ENCODE measurements at regions not wholly inside any gene's neighbourhood (a gene's known extent, or its start where the extent isn't known, plus 50 kb on each side); places are given as distances from the start of the nearest gene placed in this dataset.
"Not testable (repeated sequence)": the region's sequence is repeated elsewhere in the genome, so short reads cannot be mapped to it uniquely, and the experiment has no call there.

- not testable (repeated sequence) for TF ChIP-seq CTCF (optimal IDR thresholded peaks at IDR 0.05 in 1 of 3, IDR thresholded peaks at IDR 0.05 in 1 of 3, conservative IDR thresholded peaks at IDR 0.05 in 1 of 3; ENCODE audit: extremely low read depth in 1 of 3, insufficient read depth in 2 of 3, low read length in 3 of 3); EZH2 (IDR thresholded peaks at IDR 0.05; ENCODE audit: low read length)
Observed at GRCh38 chr10:42994909-42995308, 82.0 kb upstream of the RET start.
